PFSK-1 (cell line): ENCODE measurements at regions not wholly inside any gene's neighbourhood (a gene's known extent, or its start where the extent isn't known, plus 50 kb on each side); places are given as distances from the start of the nearest gene placed in this dataset.

Experiments
- FOXP2 ChIP-seq: optimal IDR thresholded peaks from 2 replicates; pipeline ENCODE3; 2011; ENCODE audit warnings: borderline replicate concordance, control low read depth, inconsistent platforms; ENCODE audit not compliant: insufficient read depth; ENCODE audit errors: extremely low read length, extremely low read depth
- POLR2AphosphoS5 ChIP-seq: IDR thresholded peaks from 2 replicates; pipeline ENCODE4 v1.6.1; 2012; ENCODE audit warnings: low read depth, mild to moderate bottlenecking, control low read depth, low read length, moderate library complexity
- REST ChIP-seq, 2 experiments: IDR thresholded peaks; 2 replicates each; pipeline versions ENCODE4 v1.6.1 to v1.8.0; 2011 to 2012; ENCODE audit warnings: low read depth in 2 of 2, low read length in 2 of 2, control low read depth in 1 of 2, inconsistent platforms in 1 of 2, mild to moderate bottlenecking in 1 of 2, moderate library complexity in 1 of 2; ENCODE audit not compliant: insufficient read depth in 1 of 2
- SIN3A ChIP-seq: IDR thresholded peaks from 2 replicates; pipeline ENCODE4 v1.6.1; 2012; ENCODE audit warnings: mild to moderate bottlenecking, low read length, moderate library complexity, borderline replicate concordance; ENCODE audit not compliant: insufficient read depth
- TAF1 ChIP-seq: IDR thresholded peaks from 2 replicates; pipeline ENCODE4 v1.6.1; 2012; ENCODE audit warnings: low read length, control low read depth, borderline replicate concordance; ENCODE audit not compliant: insufficient read depth

- no peak for TF ChIP-seq POLR2AphosphoS5
- no peak for TF ChIP-seq SIN3A
- TF ChIP-seq FOXP2: no peak
- TF ChIP-seq TAF1: no peak
- TF ChIP-seq REST (IDR thresholded peaks at IDR 0.05; ENCODE audit: insufficient read depth in 1 of 2, low read depth in 2 of 2, low read length in 2 of 2): no peak
These were observed 420.3 kb upstream of the POU3F3 start for GRCh38 chr2:104433657-104434056.

GRCh38 chr2:104434318-104434792, 419.6 kb upstream of the POU3F3 start:
- TF ChIP-seq REST (IDR thresholded peaks at IDR 0.05; ENCODE audit: insufficient read depth in 1 of 2, low read depth in 2 of 2, low read length in 2 of 2) (0 out of 4 replicates have a peak, but pooled peaks of 1 of the 2 experiments have one; percentile 7), SIN3A (no peak)

DNA sequence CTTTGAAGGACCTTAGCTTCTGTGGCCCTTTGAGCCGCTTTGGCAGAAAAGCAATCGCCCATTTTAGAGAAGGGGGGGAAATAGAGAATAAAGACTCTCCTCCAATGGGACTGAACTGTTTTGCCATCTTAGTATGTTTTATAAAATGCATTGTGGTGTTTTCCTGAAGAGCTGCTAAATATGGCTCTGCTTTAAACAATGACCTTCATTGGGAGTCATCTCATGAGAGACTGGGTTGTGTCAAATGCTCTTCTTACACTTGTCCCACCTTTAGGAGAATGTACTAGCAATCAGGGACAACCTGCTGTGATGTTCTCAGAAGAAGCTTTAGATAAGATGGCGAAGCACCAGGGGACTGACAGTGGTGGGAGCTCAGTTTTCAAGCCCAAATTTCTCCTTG, 418.9 kb upstream of the POU3F3 start:
- TF ChIP-seq POLR2AphosphoS5 (no peak), FOXP2 (no peak), SIN3A (no peak), REST (IDR thresholded peaks at IDR 0.05; ENCODE audit: insufficient read depth in 1 of 2, low read depth in 2 of 2, low read length in 2 of 2) (no peak), TAF1 (no peak)

DNA sequence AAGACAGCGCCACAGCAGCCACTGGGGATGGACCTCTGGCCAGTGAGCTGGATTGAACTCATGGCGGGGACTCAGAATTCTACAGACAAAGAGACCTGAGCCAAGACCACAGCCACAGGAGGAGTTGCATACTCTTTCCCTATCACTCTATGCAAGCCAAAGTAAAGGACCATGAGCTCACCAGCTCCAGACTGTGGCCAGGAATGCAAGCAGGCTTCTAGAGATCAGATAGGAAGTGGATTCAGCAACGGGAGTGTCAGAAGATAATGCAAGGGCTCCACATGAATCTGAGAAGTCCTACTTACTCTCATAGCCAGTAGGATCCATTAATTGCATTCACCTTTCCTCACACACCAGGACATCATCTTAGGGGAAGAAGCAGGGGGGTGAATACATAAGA, 415.4 kb upstream of the POU3F3 start:
- TF ChIP-seq REST (IDR thresholded peaks at IDR 0.05; ENCODE audit: insufficient read depth in 1 of 2, low read depth in 2 of 2, low read length in 2 of 2) (no peak), SIN3A (no peak), TAF1 (no peak), POLR2AphosphoS5 (no peak), FOXP2 (no peak)

GRCh38 chr2:104443145-104443544, 410.8 kb upstream of the POU3F3 start:
- TF ChIP-seq FOXP2 (no peak), SIN3A (no peak), TAF1 (no peak), POLR2AphosphoS5 (no peak), REST (IDR thresholded peaks at IDR 0.05; ENCODE audit: insufficient read depth in 1 of 2, low read depth in 2 of 2, low read length in 2 of 2) (no peak)
